ENCODE measurements at regions not wholly inside any gene's neighbourhood (a gene's known extent, or its start where the extent isn't known, plus 50 kb on each side); places are given as distances from the start of the nearest gene placed in this dataset.

- no peaks in the 10 kb centered on the region for H3K4me1 ChIP-seq (ENCODE audit: insufficient read depth, low read length, poor library complexity, severe bottlenecking)
- TF ChIP-seq EZH2 (IDR thresholded peaks at IDR 0.05; ENCODE audit: borderline replicate concordance, low read depth, low read length, poor library complexity, severe bottlenecking) (no peak), CTCF (conservative IDR thresholded peaks at IDR 0.05; ENCODE audit: low read depth, low read length) (no peak)
- ChIA-PET POLR2A (ENCODE audit: low non-redundant PET) (no interaction called here), CTCF (no interaction called here)
- H3K9me3 ChIP-seq (ENCODE audit: low read depth, low read length, poor library complexity, severe bottlenecking) = no peaks in the 10 kb centered on the region
- no peaks in the 10 kb centered on the region for H3K36me3 ChIP-seq (ENCODE audit: insufficient read depth, low read length, poor library complexity, severe bottlenecking)
- intact Hi-C loops (cut with micrococcal nuclease; ENCODE audit: unreplicated experiment) = no loop called here
- no TSS peak for BruUV-seq (replicated peaks)
- H3K27ac ChIP-seq (ENCODE audit: low read depth, low read length, poor library complexity, severe bottlenecking) = no peak overlapping the region
- H3K4me3 ChIP-seq (ENCODE audit: low read depth, low read length, poor library complexity, severe bottlenecking) = no peak overlapping the region
- DNase-seq (ENCODE audit: low spot score) = no peak
- H3K27me3 ChIP-seq (replicated peaks; ENCODE audit: insufficient read depth, low read depth, low read length, poor library complexity) = peaks cover 4% of the 10 kb centered on the region
These were observed 340.0 kb upstream of the SFSWAP start for GRCh38 chr12:131370791-131371347.

- no TSS peak for BruUV-seq (replicated peaks)
- intact Hi-C loops (cut with micrococcal nuclease; ENCODE audit: unreplicated experiment) = no loop called here
- DNase-seq (ENCODE audit: low spot score) = no peak
- no peak for TF ChIP-seq CTCF (conservative IDR thresholded peaks at IDR 0.05; ENCODE audit: low read depth, low read length)
- TF ChIP-seq EZH2 (IDR thresholded peaks at IDR 0.05; ENCODE audit: borderline replicate concordance, low read depth, low read length, poor library complexity, severe bottlenecking) = no peak
- ChIA-PET CTCF (no interaction called here), POLR2A (ENCODE audit: low non-redundant PET) (no interaction called here)
- no peak overlapping the region for H3K27ac ChIP-seq (ENCODE audit: low read depth, low read length, poor library complexity, severe bottlenecking)
- H3K9me3 ChIP-seq (ENCODE audit: low read depth, low read length, poor library complexity, severe bottlenecking) = no peaks in the 10 kb centered on the region
- H3K4me1 ChIP-seq (ENCODE audit: insufficient read depth, low read length, poor library complexity, severe bottlenecking) = no peaks in the 10 kb centered on the region
- H3K36me3 ChIP-seq (ENCODE audit: insufficient read depth, low read length, poor library complexity, severe bottlenecking) = no peaks in the 10 kb centered on the region
- peaks cover 4% of the 10 kb centered on the region for H3K27me3 ChIP-seq (replicated peaks; ENCODE audit: insufficient read depth, low read depth, low read length, poor library complexity)
- no peak overlapping the region for H3K4me3 ChIP-seq (ENCODE audit: low read depth, low read length, poor library complexity, severe bottlenecking)
These were observed 339.3 kb upstream of the SFSWAP start for GRCh38 chr12:131371401-131372170.

- Histone ChIP-seq H3K9me3 (ENCODE audit: low read depth, low read length, poor library complexity, severe bottlenecking) (no peaks in the 10 kb centered on the region), H3K4me1 (ENCODE audit: insufficient read depth, low read length, poor library complexity, severe bottlenecking) (no peaks in the 10 kb centered on the region), H3K36me3 (ENCODE audit: insufficient read depth, low read length, poor library complexity, severe bottlenecking) (no peaks in the 10 kb centered on the region), H3K4me3 (ENCODE audit: low read depth, low read length, poor library complexity, severe bottlenecking) (no peak overlapping the region), H3K27me3 (replicated peaks; ENCODE audit: insufficient read depth, low read depth, low read length, poor library complexity) (peaks cover 4% of the 10 kb centered on the region), H3K27ac (ENCODE audit: low read depth, low read length, poor library complexity, severe bottlenecking) (no peak overlapping the region)
- ChIA-PET CTCF (no interaction called here), POLR2A (ENCODE audit: low non-redundant PET) (no interaction called here)
- TF ChIP-seq CTCF (conservative IDR thresholded peaks at IDR 0.05; ENCODE audit: low read depth, low read length) (no peak), EZH2 (IDR thresholded peaks at IDR 0.05; ENCODE audit: borderline replicate concordance, low read depth, low read length, poor library complexity, severe bottlenecking) (no peak)
- no TSS peak for BruUV-seq (replicated peaks)
- intact Hi-C loops (cut with micrococcal nuclease; ENCODE audit: unreplicated experiment) = no loop called here
- DNase-seq (ENCODE audit: low spot score) = no peak
These were observed 338.8 kb upstream of the SFSWAP start for GRCh38 chr12:131372171-131372475.
